Tibial nerve (tissue), 4 donors: ENCODE measurements at regions not wholly inside any gene's neighbourhood (a gene's known extent, or its start where the extent isn't known, plus 50 kb on each side); places are given as distances from the start of the nearest gene placed in this dataset.

ENCODE experiments used
- EP300 ChIP-seq, 2 donors: sonication (generic); formaldehyde crosslinking; IDR thresholded peaks; one replicate each; pipeline ENCODE4 v1.6.1; 2017; ENCODE audit warnings: antibody characterized with exemption in 2 of 2, mild to moderate bottlenecking in 1 of 2
- POLR2A ChIP-seq, 2 donors: fragments of 450-650 bp; IDR thresholded peaks; one replicate each; pipeline ENCODE4 v1.6.1; 2017; ENCODE audit warnings: antibody characterized with exemption in 2 of 2, mild to moderate bottlenecking in 2 of 2, moderate library complexity in 2 of 2
- TF ChIP-seq, protein P1 (sequence below), 5 experiments: fragments of 200-600 bp in 3 of 5; fragments of 450-650 bp in 2 of 5; sonication (generic) in 3 of 5; IDR thresholded peaks; one replicate each; pipeline ENCODE4 v1.5.1; 2016 to 2019; ENCODE audit warnings: antibody characterized with exemption in 5 of 5, mild to moderate bottlenecking in 3 of 5, moderate library complexity in 2 of 5

DNA sequence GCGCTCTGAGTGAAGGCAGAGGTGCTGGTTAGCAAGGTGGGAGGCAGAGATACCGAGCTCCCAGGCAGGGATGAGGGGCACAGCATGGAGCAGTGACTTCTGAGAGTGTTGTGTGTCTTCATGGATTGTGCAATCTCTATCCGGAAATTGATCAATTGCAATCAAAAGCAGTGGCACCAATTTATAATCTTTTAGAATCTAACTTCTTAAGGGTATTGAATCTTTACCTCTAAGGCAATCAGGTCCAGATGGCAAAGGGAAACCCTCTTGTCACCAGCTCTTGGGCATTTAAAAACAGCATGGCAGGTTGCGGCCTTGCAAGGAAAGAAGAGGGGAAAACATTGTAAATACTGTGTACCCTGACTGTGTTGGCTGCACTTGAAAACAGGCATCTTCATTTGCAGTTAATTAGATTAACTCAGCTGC lies 58.0 kb upstream of the MRTFB start:
- TF ChIP-seq, protein P1, sequence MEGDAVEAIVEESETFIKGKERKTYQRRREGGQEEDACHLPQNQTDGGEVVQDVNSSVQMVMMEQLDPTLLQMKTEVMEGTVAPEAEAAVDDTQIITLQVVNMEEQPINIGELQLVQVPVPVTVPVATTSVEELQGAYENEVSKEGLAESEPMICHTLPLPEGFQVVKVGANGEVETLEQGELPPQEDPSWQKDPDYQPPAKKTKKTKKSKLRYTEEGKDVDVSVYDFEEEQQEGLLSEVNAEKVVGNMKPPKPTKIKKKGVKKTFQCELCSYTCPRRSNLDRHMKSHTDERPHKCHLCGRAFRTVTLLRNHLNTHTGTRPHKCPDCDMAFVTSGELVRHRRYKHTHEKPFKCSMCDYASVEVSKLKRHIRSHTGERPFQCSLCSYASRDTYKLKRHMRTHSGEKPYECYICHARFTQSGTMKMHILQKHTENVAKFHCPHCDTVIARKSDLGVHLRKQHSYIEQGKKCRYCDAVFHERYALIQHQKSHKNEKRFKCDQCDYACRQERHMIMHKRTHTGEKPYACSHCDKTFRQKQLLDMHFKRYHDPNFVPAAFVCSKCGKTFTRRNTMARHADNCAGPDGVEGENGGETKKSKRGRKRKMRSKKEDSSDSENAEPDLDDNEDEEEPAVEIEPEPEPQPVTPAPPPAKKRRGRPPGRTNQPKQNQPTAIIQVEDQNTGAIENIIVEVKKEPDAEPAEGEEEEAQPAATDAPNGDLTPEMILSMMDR (IDR thresholded peaks at IDR 0.05): no peak
- TF ChIP-seq EP300 (IDR thresholded peaks at IDR 0.05) (no peak), POLR2A (IDR thresholded peaks at IDR 0.05) (no peak)
